CD14-positive monocyte (primary cell): ENCODE measurements at regions not wholly inside any gene's neighbourhood (a gene's known extent, or its start where the extent isn't known, plus 50 kb on each side); places are given as distances from the start of the nearest gene placed in this dataset.

Experiments used
- DNase-seq, 3 donors: peaks; one replicate each; pipeline ENCODE4 v3.0.0-alpha.2; 2011 to 2022
- H2AFZ ChIP-seq: 2 replicates; pipeline ENCODE4 v1.6.0; 2012; ENCODE audit warnings: mild to moderate bottlenecking, low read depth, low read length, inconsistent platforms; ENCODE audit not compliant: insufficient read depth, poor library complexity, severe bottlenecking
- H3K27ac ChIP-seq, 2 donors: 1 replicate in 1 of 2; 2 replicates in 1 of 2; pipeline ENCODE4 v1.5.1; 2012 to 2013; ENCODE audit warnings: low read length in 2 of 2, control low read depth in 1 of 2, inconsistent platforms in 1 of 2, low read depth in 1 of 2, mild to moderate bottlenecking in 1 of 2
- H3K27me3 ChIP-seq, 2 donors: one replicate each; pipeline versions ENCODE4 v1.6.0 to v1.6.1; 2011 to 2013; ENCODE audit warnings: low read length in 2 of 2; ENCODE audit not compliant: control insufficient read depth in 2 of 2, insufficient read depth in 2 of 2
- H3K36me3 ChIP-seq, 2 donors: replicated peaks in 1 of 2; 1 replicate in 1 of 2; 2 replicates in 1 of 2; pipeline versions ENCODE4 v1.5.1 to v1.6.1; 2012 to 2013; ENCODE audit warnings: low read length in 2 of 2, control low read depth in 1 of 2, inconsistent platforms in 1 of 2, mild to moderate bottlenecking in 1 of 2; ENCODE audit not compliant: insufficient read depth in 2 of 2, control insufficient read depth in 1 of 2
- H3K4me1 ChIP-seq, 2 donors: 1 replicate in 1 of 2; 2 replicates in 1 of 2; pipeline versions ENCODE4 v1.5.1 to v1.6.1; 2012 to 2013; ENCODE audit warnings: low read length in 2 of 2, control low read depth in 1 of 2, inconsistent platforms in 1 of 2, mild to moderate bottlenecking in 1 of 2, moderate library complexity in 1 of 2; ENCODE audit not compliant: insufficient read depth in 2 of 2, control insufficient read depth in 1 of 2
- H3K4me2 ChIP-seq: replicated peaks from 2 replicates; pipeline ENCODE3; 2012; ENCODE audit warnings: low read length, moderate library complexity, mild to moderate bottlenecking; ENCODE audit not compliant: poor library complexity, severe bottlenecking; ENCODE audit errors: extremely low read depth
- H3K4me3 ChIP-seq, 3 experiments: fragments of 200-600 bp in 1 of 3; sonication (generic) in 1 of 3; replicated peaks in 1 of 3; 1 replicate in 2 of 3; 2 replicates in 1 of 3; pipeline ENCODE4 v1.5.1; 2011 to 2013; ENCODE audit warnings: low read length in 3 of 3, mild to moderate bottlenecking in 3 of 3, control low read depth in 2 of 3, low read depth in 2 of 3, inconsistent platforms in 1 of 3, moderate library complexity in 1 of 3
- H3K79me2 ChIP-seq: 2 replicates; pipeline ENCODE4 v1.6.0; 2012; ENCODE audit warnings: mild to moderate bottlenecking, control low read depth, inconsistent platforms, low read length, moderate library complexity; ENCODE audit not compliant: insufficient read depth
- H3K9ac ChIP-seq: 2 replicates; pipeline ENCODE4 v1.6.0; 2017; ENCODE audit warnings: low read length, mild to moderate bottlenecking; ENCODE audit not compliant: insufficient read depth, poor library complexity, severe bottlenecking
- H3K9me3 ChIP-seq, 2 donors: replicated peaks in 1 of 2; 1 replicate in 1 of 2; 2 replicates in 1 of 2; pipeline versions ENCODE4 v1.5.1 to v1.6.1; 2012 to 2013; ENCODE audit warnings: low read length in 2 of 2, control low read depth in 1 of 2; ENCODE audit not compliant: control insufficient read depth in 1 of 2, insufficient read depth in 1 of 2
- H4K20me1 ChIP-seq: 2 replicates; pipeline ENCODE4 v1.6.0; 2012; ENCODE audit warnings: mild to moderate bottlenecking, low read length, control low read depth, moderate library complexity; ENCODE audit not compliant: insufficient read depth
- H3K27ac Mint-ChIP-seq, 7 donors: one replicate each; pipeline ENCODE4 v1.8.0; 2020; ENCODE audit warnings: mild to moderate bottlenecking in 7 of 7, mixed read lengths in 7 of 7, moderate library complexity in 6 of 7, inconsistent platforms in 2 of 7
- H3K27me3 Mint-ChIP-seq, 3 donors: one replicate each; pipeline ENCODE4 v1.8.0; 2021 to 2022; ENCODE audit warnings: low read depth in 3 of 3, mild to moderate bottlenecking in 3 of 3, mixed read lengths in 3 of 3, moderate library complexity in 3 of 3, inconsistent platforms in 1 of 3
- H3K36me3 Mint-ChIP-seq, 2 donors: one replicate each; pipeline ENCODE4 v1.8.0; 2020; ENCODE audit warnings: mixed read lengths in 2 of 2, inconsistent platforms in 1 of 2, mild to moderate bottlenecking in 1 of 2
- H3K4me1 Mint-ChIP-seq: one replicate; pipeline ENCODE4 v1.8.0; 2020; ENCODE audit warnings: mild to moderate bottlenecking, mixed read lengths
- H3K4me3 Mint-ChIP-seq, 2 donors: one replicate each; pipeline ENCODE4 v1.8.0; 2020; ENCODE audit warnings: mild to moderate bottlenecking in 2 of 2, mixed read lengths in 2 of 2, moderate library complexity in 1 of 2
- H3K9me3 Mint-ChIP-seq, 7 donors: one replicate each; pipeline ENCODE4 v1.8.0; 2020 to 2022; ENCODE audit warnings: mixed read lengths in 7 of 7, mild to moderate bottlenecking in 6 of 7, moderate library complexity in 6 of 7, inconsistent platforms in 2 of 7
- WGBS: methylation state at CpG from one replicate; pipeline ENCODE4 v1.1.5; 2013; ENCODE audit warnings: missing lambda C conversion rate; ENCODE audit not compliant: insufficient coverage; 5-methylcytosine and 5-hydroxymethylcytosine counted together
- intact Hi-C, 2 donors: fragments of 100-400 bp; cut with micrococcal nuclease; formaldehyde crosslinking; loops; one replicate each; pipeline versions ENCODE4 v1.15.0 to v1.15.1; 2023
- TF ChIP-seq, protein P1 (sequence below): fragments of 200-600 bp; IDR thresholded peaks from one replicate; pipeline ENCODE4 v1.8.0; 2022; ENCODE audit warnings: antibody characterized with exemption, mild to moderate bottlenecking

DNA sequence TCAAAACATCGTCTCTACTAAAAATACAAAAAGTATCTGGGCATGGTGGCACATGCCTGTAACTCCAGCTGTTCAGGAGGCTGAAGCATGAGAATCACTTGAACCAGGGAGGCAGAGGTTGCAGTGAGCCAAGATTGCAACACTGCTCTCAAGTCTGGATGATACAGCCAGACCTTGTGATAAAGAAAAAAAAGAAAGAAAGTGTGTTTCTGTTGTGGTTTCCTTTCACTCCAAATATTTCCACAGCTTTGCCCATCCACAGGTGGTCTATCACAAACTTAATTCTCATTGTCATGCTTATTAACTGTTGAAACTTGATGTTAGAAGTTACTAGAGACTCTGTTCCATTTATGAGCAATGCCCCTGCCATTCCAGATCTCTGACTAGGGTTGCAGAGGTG, 316.0 kb upstream of the SEMA3C start:
- Histone ChIP-seq H3K36me3 (no peaks in the 10 kb centered on the region), H3K4me2 (no peak overlapping the region), H2AFZ (no peak overlapping the region), H3K27ac (no peak overlapping the region), H4K20me1 (no peaks in the 10 kb centered on the region), H3K4me3 (no peak overlapping the region), H3K9ac (no peak overlapping the region), H3K27me3 (no peaks in the 10 kb centered on the region), H3K9me3 (peaks cover 0 to 10% of the 10 kb centered on the region in 2 donors), H3K4me1 (no peaks in the 10 kb centered on the region), H3K79me2 (no peaks in the 10 kb centered on the region)
- H3K4me1 Mint-ChIP-seq = no peaks in the 10 kb centered on the region
- H3K27ac Mint-ChIP-seq = no peak overlapping the region
- TF ChIP-seq, protein P1, sequence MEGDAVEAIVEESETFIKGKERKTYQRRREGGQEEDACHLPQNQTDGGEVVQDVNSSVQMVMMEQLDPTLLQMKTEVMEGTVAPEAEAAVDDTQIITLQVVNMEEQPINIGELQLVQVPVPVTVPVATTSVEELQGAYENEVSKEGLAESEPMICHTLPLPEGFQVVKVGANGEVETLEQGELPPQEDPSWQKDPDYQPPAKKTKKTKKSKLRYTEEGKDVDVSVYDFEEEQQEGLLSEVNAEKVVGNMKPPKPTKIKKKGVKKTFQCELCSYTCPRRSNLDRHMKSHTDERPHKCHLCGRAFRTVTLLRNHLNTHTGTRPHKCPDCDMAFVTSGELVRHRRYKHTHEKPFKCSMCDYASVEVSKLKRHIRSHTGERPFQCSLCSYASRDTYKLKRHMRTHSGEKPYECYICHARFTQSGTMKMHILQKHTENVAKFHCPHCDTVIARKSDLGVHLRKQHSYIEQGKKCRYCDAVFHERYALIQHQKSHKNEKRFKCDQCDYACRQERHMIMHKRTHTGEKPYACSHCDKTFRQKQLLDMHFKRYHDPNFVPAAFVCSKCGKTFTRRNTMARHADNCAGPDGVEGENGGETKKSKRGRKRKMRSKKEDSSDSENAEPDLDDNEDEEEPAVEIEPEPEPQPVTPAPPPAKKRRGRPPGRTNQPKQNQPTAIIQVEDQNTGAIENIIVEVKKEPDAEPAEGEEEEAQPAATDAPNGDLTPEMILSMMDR = no peak
- H3K27me3 Mint-ChIP-seq = peaks cover 0 to 1% (median 0%) of the 10 kb centered on the region in 3 donors
- H3K36me3 Mint-ChIP-seq = no peaks in the 10 kb centered on the region
- intact Hi-C loops = no loop called here
- no CpG with 5 or more reads among the region's 1 CpG for WGBS
- peaks cover 0 to 4% (median 0%) of the 10 kb centered on the region in 7 donors for H3K9me3 Mint-ChIP-seq
- no peak overlapping the region for H3K4me3 Mint-ChIP-seq
- DNase-seq = no peak

DNA sequence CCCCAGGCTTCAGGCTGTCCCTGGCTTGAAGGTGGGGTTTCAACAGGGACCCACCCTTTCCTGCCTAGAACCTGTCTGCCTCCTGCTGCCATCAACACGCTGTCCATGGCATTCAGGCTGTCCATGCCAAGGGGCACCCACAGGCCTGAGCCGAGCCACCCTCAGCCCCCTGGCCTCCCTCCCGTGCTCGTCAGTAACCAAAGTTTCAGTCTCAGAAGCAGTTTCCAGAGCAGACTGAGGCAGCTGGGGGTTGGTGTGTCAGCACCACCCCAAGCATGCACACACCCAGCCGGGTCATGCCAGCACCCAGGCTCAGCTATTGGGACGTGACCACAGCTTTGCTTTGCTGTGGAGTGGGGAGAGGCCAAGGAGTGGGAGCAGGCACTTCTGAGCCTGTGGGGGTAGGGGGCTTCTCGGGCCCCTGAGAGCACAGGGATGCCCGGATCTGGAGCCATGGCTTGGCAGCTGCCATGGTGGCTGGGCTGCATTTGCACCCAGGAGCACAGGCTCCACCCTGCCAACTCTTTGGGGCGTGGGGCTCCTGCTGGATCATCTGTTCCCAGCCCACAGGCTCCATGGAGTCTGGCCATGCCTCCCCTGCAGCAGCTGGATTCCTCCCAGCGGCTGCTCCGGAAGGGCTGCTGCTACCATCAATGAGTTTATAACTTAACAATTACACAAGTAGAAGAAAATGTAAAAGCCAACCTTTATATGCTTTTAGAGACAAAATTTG, 314.5 kb upstream of the SEMA3C start:
- no peak for DNase-seq
- Histone ChIP-seq H3K4me3 (no peak overlapping the region), H3K79me2 (no peaks in the 10 kb centered on the region), H4K20me1 (no peaks in the 10 kb centered on the region), H3K27ac (no peak overlapping the region), H3K27me3 (no peaks in the 10 kb centered on the region), H3K9ac (no peak overlapping the region), H3K4me2 (no peak overlapping the region), H3K9me3 (peaks cover 0 to 10% of the 10 kb centered on the region in 2 donors), H2AFZ (no peak overlapping the region), H3K36me3 (no peaks in the 10 kb centered on the region), H3K4me1 (no peaks in the 10 kb centered on the region)
- no peaks in the 10 kb centered on the region for H3K4me1 Mint-ChIP-seq
- peaks cover 0 to 4% (median 0%) of the 10 kb centered on the region in 7 donors for H3K9me3 Mint-ChIP-seq
- no peaks in the 10 kb centered on the region for H3K36me3 Mint-ChIP-seq
- H3K27ac Mint-ChIP-seq = peak overlapping the region in 1 of 7 donors; percentile 42
- H3K4me3 Mint-ChIP-seq = no peak overlapping the region
- 91% methylated on average over 7 of the region's 11 CpGs for WGBS
- intact Hi-C loops = no loop called here
- TF ChIP-seq, protein P1 = no peak
- peaks cover 0 to under 1% (median 0%) of the 10 kb centered on the region in 3 donors for H3K27me3 Mint-ChIP-seq
